H1 (cell line): ENCODE measurements at regions not wholly inside any gene's neighbourhood (a gene's known extent, or its start where the extent isn't known, plus 50 kb on each side); places are given as distances from the start of the nearest gene placed in this dataset.

ENCODE experiments used
- CTCF ChIA-PET: fragments of 300-600 bp; sonication (Branson Sonifier 250); formaldehyde crosslinking; loops from one replicate; lab custom pipeline; 2021; ENCODE audit not compliant: partially characterized antibody; lab: Charles Lee
- POLR2A ChIA-PET: fragments of 300-600 bp; sonication (Branson Sonifier 250); formaldehyde crosslinking; loops from one replicate; lab custom pipeline; 2021; ENCODE audit warnings: inconsistent platforms; ENCODE audit not compliant: partially characterized antibody; lab: Charles Lee
- DNase-seq, 2 experiments: peaks; one replicate each; pipeline versions ENCODE4 v3.0.0 to v3.0.0-alpha.2; 2010 to 2022; ENCODE audit warnings: low spot score in 2 of 2, low read depth in 1 of 2, mixed read lengths in 1 of 2
- FAIRE-seq: peaks from 2 replicates; lab custom pipeline; 2011; peaks lifted over from hg19 to GRCh38; lab: Jason Lieb, UNC
- H2AFZ ChIP-seq: 2 replicates; pipeline ENCODE4 v1.8.1; 2012; ENCODE audit warnings: low read length, inconsistent platforms
- H2AK5ac ChIP-seq: 2 replicates; pipeline ENCODE4 v1.6.1; 2013; ENCODE audit warnings: low read depth, low read length
- H2BK120ac ChIP-seq: replicated peaks from 2 replicates; pipeline ENCODE3; 2013; ENCODE audit warnings: low read depth, low read length, inconsistent platforms
- H2BK12ac ChIP-seq: 2 replicates; pipeline ENCODE4 v1.6.1; 2013; ENCODE audit warnings: low read depth, low read length
- H2BK15ac ChIP-seq: 2 replicates; pipeline ENCODE4 v1.6.1; 2013; ENCODE audit warnings: low read length
- H2BK20ac ChIP-seq: 2 replicates; pipeline ENCODE4 v1.6.1; 2013; ENCODE audit warnings: low read length
- H2BK5ac ChIP-seq: 2 replicates; pipeline ENCODE4 v1.6.1; 2013; ENCODE audit warnings: low read depth, low read length
- H3K14ac ChIP-seq: 2 replicates; pipeline ENCODE4 v1.6.1; 2013; ENCODE audit warnings: inconsistent platforms; ENCODE audit not compliant: insufficient read length
- H3K18ac ChIP-seq: 2 replicates; pipeline ENCODE4 v1.6.1; 2013; ENCODE audit warnings: low read length; ENCODE audit errors: extremely low read depth
- H3K23ac ChIP-seq: 2 replicates; pipeline ENCODE4 v1.6.1; 2013; ENCODE audit warnings: inconsistent platforms; ENCODE audit not compliant: insufficient read length
- H3K23me2 ChIP-seq: 2 replicates; pipeline ENCODE4 v1.6.1; 2013; ENCODE audit warnings: low read depth, low read length
- H3K27ac ChIP-seq: 2 replicates; pipeline ENCODE4 v1.6.1; 2011; ENCODE audit warnings: low read depth, low read length, inconsistent platforms
- H3K27me3 ChIP-seq, 4 experiments: replicated peaks in 1 of 4; 1 replicate in 1 of 4; 2 replicates in 3 of 4; pipeline versions ENCODE4 v1.6.1 to v1.8.1; 2011 to 2013; ENCODE audit warnings: low read length in 3 of 4, mild to moderate bottlenecking in 3 of 4, inconsistent platforms in 2 of 4, mixed read lengths in 2 of 4, moderate library complexity in 1 of 4; ENCODE audit not compliant: control insufficient read depth in 3 of 4, insufficient read depth in 3 of 4; ENCODE audit errors: extremely low read depth in 1 of 4
- H3K36me3 ChIP-seq, 4 experiments: 2 replicates each; pipeline versions ENCODE4 v1.6.1 to v1.8.1; 2011 to 2013; ENCODE audit warnings: mild to moderate bottlenecking in 4 of 4, low read length in 3 of 4, moderate library complexity in 2 of 4, control low read depth in 1 of 4, inconsistent platforms in 1 of 4; ENCODE audit not compliant: insufficient read depth in 4 of 4, control insufficient read depth in 2 of 4
- H3K4ac ChIP-seq: replicated peaks from 2 replicates; pipeline ENCODE3; 2013; ENCODE audit warnings: low read length, low read depth, mixed read lengths, inconsistent platforms; ENCODE audit not compliant: insufficient read length
- H3K4me1 ChIP-seq, 4 experiments: replicated peaks in 1 of 4; 1 replicate in 1 of 4; 2 replicates in 3 of 4; pipeline versions ENCODE4 v1.6.1 to v1.8.1; 2011 to 2013; ENCODE audit warnings: low read length in 3 of 4, inconsistent platforms in 2 of 4, mixed read lengths in 1 of 4; ENCODE audit not compliant: insufficient read depth in 4 of 4, control insufficient read depth in 3 of 4
- H3K4me2 ChIP-seq, 2 experiments: 2 replicates each; pipeline versions ENCODE4 v1.6.1 to v1.8.1; 2011 to 2013; ENCODE audit warnings: low read depth in 2 of 2, low read length in 2 of 2, control low read depth in 1 of 2, inconsistent platforms in 1 of 2, mild to moderate bottlenecking in 1 of 2; ENCODE audit not compliant: insufficient read depth in 1 of 2
- H3K4me3 ChIP-seq, 4 experiments: fragments of 200-600, 300-600 bp in 1 of 4; sonication (generic), shearing (Covaris generic), sonication (Bioruptor Twin) in 1 of 4; 2 replicates each; pipeline versions ENCODE4 v1.5.1 to v1.8.1; 2011 to 2016; ENCODE audit warnings: low read length in 4 of 4, low read depth in 3 of 4, control low read depth in 2 of 4, inconsistent platforms in 2 of 4, mild to moderate bottlenecking in 2 of 4, mixed read lengths in 1 of 4, moderate library complexity in 1 of 4; ENCODE audit not compliant: insufficient read depth in 2 of 4; ENCODE audit errors: extremely low read depth in 1 of 4
- H3K56ac ChIP-seq: replicated peaks from 2 replicates; pipeline ENCODE3; 2013; ENCODE audit warnings: low read depth, mild to moderate bottlenecking, mixed read lengths, low read length, inconsistent platforms; ENCODE audit not compliant: insufficient read length
- H3K79me1 ChIP-seq: 2 replicates; pipeline ENCODE4 v1.6.1; 2013; ENCODE audit warnings: low read depth, low read length, control low read depth
- H3K79me2 ChIP-seq, 2 experiments: 2 replicates each; pipeline versions ENCODE4 v1.6.1 to v1.8.1; 2012 to 2013; ENCODE audit warnings: low read length in 2 of 2, mild to moderate bottlenecking in 2 of 2, inconsistent platforms in 1 of 2; ENCODE audit not compliant: insufficient read depth in 2 of 2, control insufficient read depth in 1 of 2
- H3K9ac ChIP-seq, 4 experiments: replicated peaks in 1 of 4; 1 replicate in 1 of 4; 2 replicates in 3 of 4; pipeline versions ENCODE4 v1.6.1 to v1.8.1; 2011 to 2013; ENCODE audit warnings: low read depth in 3 of 4, low read length in 3 of 4, control low read depth in 2 of 4, mild to moderate bottlenecking in 2 of 4, moderate library complexity in 2 of 4, inconsistent platforms in 1 of 4; ENCODE audit errors: extremely low read depth in 1 of 4
- H3K9me3 ChIP-seq, 2 experiments: 2 replicates each; pipeline versions ENCODE4 v1.6.1 to v1.8.1; 2012 to 2013; ENCODE audit warnings: mild to moderate bottlenecking in 2 of 2, moderate library complexity in 2 of 2, control low read depth in 1 of 2, inconsistent platforms in 1 of 2, low read depth in 1 of 2, low read length in 1 of 2, mixed read lengths in 1 of 2; ENCODE audit not compliant: insufficient read depth in 2 of 2
- H4K20me1 ChIP-seq, 2 experiments: replicated peaks in 1 of 2; 2 replicates each; pipeline versions ENCODE3 to v1.8.1; 2011 to 2013; ENCODE audit warnings: inconsistent platforms in 2 of 2, low read length in 2 of 2, mild to moderate bottlenecking in 1 of 2; ENCODE audit not compliant: insufficient read depth in 2 of 2, control insufficient read depth in 1 of 2
- H4K5ac ChIP-seq: 2 replicates; pipeline ENCODE4 v1.6.1; 2013; ENCODE audit warnings: low read length, low read depth, mixed read lengths, inconsistent platforms; ENCODE audit not compliant: insufficient read length
- H4K8ac ChIP-seq: 2 replicates; pipeline ENCODE4 v1.8.0; 2013; ENCODE audit warnings: mild to moderate bottlenecking, moderate library complexity, low read length, inconsistent platforms; ENCODE audit not compliant: insufficient read depth; ENCODE audit errors: extremely low read depth
- H4K91ac ChIP-seq: replicated peaks from 2 replicates; pipeline ENCODE3; 2013; ENCODE audit warnings: low read length, mixed read lengths, inconsistent platforms; ENCODE audit not compliant: insufficient read length
- ASH2L ChIP-seq: fragments of 200-600, 300-600 bp; sonication (generic); IDR thresholded peaks from one replicate; pipeline ENCODE4 v1.7.1; 2017; ENCODE audit warnings: low read length
- CTBP2 ChIP-seq: IDR thresholded peaks from 2 replicates; pipeline ENCODE4 v1.7.0; 2011; ENCODE audit warnings: borderline replicate concordance, mild to moderate bottlenecking, moderate library complexity, mixed read lengths, low read length; ENCODE audit not compliant: insufficient read depth, insufficient read length
- EP300 ChIP-seq, 2 experiments: IDR thresholded peaks; 1 replicate in 1 of 2; 2 replicates in 1 of 2; pipeline ENCODE4 v1.6.1; 2011 to 2012; ENCODE audit warnings: low read depth in 2 of 2, low read length in 2 of 2, mild to moderate bottlenecking in 2 of 2, borderline replicate concordance in 1 of 2, inconsistent platforms in 1 of 2, moderate library complexity in 1 of 2
- SIX5 ChIP-seq: IDR thresholded peaks from 2 replicates; pipeline ENCODE4 v1.6.1; 2011; ENCODE audit warnings: mild to moderate bottlenecking, low read depth, low read length
- TBP ChIP-seq: IDR thresholded peaks from 2 replicates; pipeline ENCODE4 v1.6.1; 2011; ENCODE audit warnings: low read depth, low read length, improper control_type of control experiment
- TCF12 ChIP-seq: IDR thresholded peaks from 2 replicates; pipeline ENCODE4 v1.6.1; 2011; ENCODE audit warnings: low read depth, mild to moderate bottlenecking, low read length
- WGBS, 2 experiments: shearing (Covaris generic) in 1 of 2; methylation state at CpG; one replicate each; pipeline versions ENCODE4 v1.1.6 to v1.1.7; 2013 to 2015; ENCODE audit warnings: low lambda C conversion rate in 2 of 2, mixed read lengths in 2 of 2, inconsistent platforms in 1 of 2, low coverage in 1 of 2, missing lambda C conversion rate in 1 of 2; ENCODE audit not compliant: insufficient replicate concordance in 2 of 2, insufficient coverage in 1 of 2, insufficient read length in 1 of 2; ENCODE audit errors: extremely low coverage in 1 of 2, missing lambda C conversion rate in 1 of 2; 5-methylcytosine and 5-hydroxymethylcytosine counted together

- Histone ChIP-seq H3K56ac (no peak overlapping the region), H2AK5ac (no peak overlapping the region), H4K5ac (no peak overlapping the region), H2BK15ac (no peak overlapping the region), H2BK5ac (no peak overlapping the region), H3K9me3 (no peaks in the 10 kb centered on the region; a peak in 1 of 4 replicates), H2BK120ac (no peak overlapping the region), H2BK12ac (no peak overlapping the region), H2AFZ (no peak overlapping the region), H4K20me1 (peaks cover 0 to 10% of the 10 kb centered on the region in 2 experiments), H4K8ac (no peak overlapping the region), H3K4me2 (no peak overlapping the region), H3K18ac (no peak overlapping the region), H3K4me1 (no peaks in the 10 kb centered on the region; a peak in 1 of 7 replicates), H4K91ac (no peak overlapping the region), H3K79me1 (no peaks in the 10 kb centered on the region), H2BK20ac (no peak overlapping the region), H3K9ac (no peak overlapping the region), H3K27me3 (no peaks in the 10 kb centered on the region), H3K4me3 (no peak overlapping the region), H3K23me2 (peaks cover 12% of the 10 kb centered on the region; the same call in 1 of the 2 replicates), H3K27ac (no peak overlapping the region), H3K14ac (no peak overlapping the region), H3K4ac (no peak overlapping the region), H3K36me3 (no peaks in the 10 kb centered on the region), H3K23ac (no peak overlapping the region), H3K79me2 (no peaks in the 10 kb centered on the region)
- ChIA-PET POLR2A (no interaction called here), CTCF (no interaction called here)
- WGBS, 2 experiments: 94% methylated on average over 16 of the region's 16 CpGs; no CpG with 5 or more reads in 1 of the 2 experiments
- FAIRE-seq: no peak
- no peak for DNase-seq
- TF ChIP-seq TBP (no peak), CTBP2 (no peak), TCF12 (no peak), EP300 (IDR thresholded peaks at IDR 0.05; ENCODE audit: borderline replicate concordance in 1 of 2, low read depth in 2 of 2, low read length in 2 of 2) (no peak), ASH2L (no peak), SIX5 (no peak)
These were observed 374.4 kb upstream of the SALL3 start for GRCh38 chr18:78605255-78605654.
